ENCODE measurements at regions not wholly inside any gene's neighbourhood (a gene's known extent, or its start where the extent isn't known, plus 50 kb on each side); places are given as distances from the start of the nearest gene placed in this dataset.

- TF ChIP-seq, protein P1, sequence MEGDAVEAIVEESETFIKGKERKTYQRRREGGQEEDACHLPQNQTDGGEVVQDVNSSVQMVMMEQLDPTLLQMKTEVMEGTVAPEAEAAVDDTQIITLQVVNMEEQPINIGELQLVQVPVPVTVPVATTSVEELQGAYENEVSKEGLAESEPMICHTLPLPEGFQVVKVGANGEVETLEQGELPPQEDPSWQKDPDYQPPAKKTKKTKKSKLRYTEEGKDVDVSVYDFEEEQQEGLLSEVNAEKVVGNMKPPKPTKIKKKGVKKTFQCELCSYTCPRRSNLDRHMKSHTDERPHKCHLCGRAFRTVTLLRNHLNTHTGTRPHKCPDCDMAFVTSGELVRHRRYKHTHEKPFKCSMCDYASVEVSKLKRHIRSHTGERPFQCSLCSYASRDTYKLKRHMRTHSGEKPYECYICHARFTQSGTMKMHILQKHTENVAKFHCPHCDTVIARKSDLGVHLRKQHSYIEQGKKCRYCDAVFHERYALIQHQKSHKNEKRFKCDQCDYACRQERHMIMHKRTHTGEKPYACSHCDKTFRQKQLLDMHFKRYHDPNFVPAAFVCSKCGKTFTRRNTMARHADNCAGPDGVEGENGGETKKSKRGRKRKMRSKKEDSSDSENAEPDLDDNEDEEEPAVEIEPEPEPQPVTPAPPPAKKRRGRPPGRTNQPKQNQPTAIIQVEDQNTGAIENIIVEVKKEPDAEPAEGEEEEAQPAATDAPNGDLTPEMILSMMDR (IDR thresholded peaks at IDR 0.05; ENCODE audit: insufficient read depth, low read length, severe bottlenecking): no peak
- H3K27me3 ChIP-seq (ENCODE audit: control insufficient read depth, insufficient read depth, low read length): no peaks in the 10 kb centered on the region
- H3K4me3 ChIP-seq (ENCODE audit: low read depth, low read length): no peak overlapping the region
- no peaks in the 10 kb centered on the region for H3K36me3 ChIP-seq (ENCODE audit: control insufficient read depth, insufficient read depth, low read length)
- no peak for FAIRE-seq
- DNase-seq (ENCODE audit: low read depth): no peak
Observed at GRCh38 chr3:15851735-15852134, 54.0 kb upstream of the ANKRD28 start.

DNA sequence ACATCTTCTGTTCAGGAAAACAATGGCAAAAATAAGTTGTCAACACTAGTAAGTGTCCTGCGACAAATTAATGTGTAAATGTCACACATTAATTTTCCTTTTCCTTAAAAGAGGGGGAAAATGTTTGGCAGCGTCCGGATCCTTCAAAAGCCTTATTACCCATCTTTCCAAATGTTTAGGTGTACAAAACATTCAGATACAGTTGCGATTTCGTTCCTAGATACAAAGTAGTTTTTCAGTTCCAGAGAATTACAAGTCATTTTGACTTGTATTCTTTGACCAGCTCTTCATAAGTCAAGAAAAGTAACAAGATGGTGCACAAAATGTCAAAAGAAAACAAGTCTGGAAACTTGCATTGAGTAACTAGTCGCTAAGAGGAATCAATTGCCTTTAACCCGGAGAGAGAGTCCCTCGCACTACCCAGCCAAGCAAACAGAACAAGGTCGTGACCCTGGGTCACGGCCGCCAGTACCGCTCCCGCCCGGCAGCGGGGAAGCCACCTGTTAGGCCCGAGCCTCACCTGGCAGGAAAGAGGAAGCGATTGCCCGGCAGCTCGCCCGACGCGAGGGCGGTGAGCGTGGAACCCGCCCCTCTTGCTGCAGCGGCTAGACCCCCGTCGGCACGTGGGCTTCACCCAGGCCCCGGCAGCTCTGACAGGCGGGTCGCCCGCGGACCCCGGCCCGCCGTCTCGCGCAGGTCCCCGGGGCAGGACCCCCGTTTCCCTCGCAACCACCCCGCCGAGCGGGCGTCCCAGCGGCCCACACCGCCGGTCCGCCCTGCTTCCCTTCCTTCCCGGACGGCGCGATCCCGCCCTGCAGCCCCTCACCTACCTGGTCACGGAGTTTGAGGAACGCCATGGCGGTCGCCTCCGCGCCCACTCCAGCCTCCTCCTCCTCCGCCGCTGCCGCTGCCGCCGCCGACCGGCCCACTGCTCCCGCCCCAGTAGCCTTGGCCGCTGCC is 61.0 kb upstream of the ANKRD28 start:
- FAIRE-seq: no peak
- Histone ChIP-seq H3K4me3 (ENCODE audit: low read depth, low read length) (peak overlapping the region; percentile 90), H3K36me3 (ENCODE audit: control insufficient read depth, insufficient read depth, low read length) (no peaks in the 10 kb centered on the region), H3K27me3 (ENCODE audit: control insufficient read depth, insufficient read depth, low read length) (no peaks in the 10 kb centered on the region)
- TF ChIP-seq, protein P1 (IDR thresholded peaks at IDR 0.05; ENCODE audit: insufficient read depth, low read length, severe bottlenecking): no peak
- DNase-seq (ENCODE audit: low read depth): peak; percentile 22

DNA sequence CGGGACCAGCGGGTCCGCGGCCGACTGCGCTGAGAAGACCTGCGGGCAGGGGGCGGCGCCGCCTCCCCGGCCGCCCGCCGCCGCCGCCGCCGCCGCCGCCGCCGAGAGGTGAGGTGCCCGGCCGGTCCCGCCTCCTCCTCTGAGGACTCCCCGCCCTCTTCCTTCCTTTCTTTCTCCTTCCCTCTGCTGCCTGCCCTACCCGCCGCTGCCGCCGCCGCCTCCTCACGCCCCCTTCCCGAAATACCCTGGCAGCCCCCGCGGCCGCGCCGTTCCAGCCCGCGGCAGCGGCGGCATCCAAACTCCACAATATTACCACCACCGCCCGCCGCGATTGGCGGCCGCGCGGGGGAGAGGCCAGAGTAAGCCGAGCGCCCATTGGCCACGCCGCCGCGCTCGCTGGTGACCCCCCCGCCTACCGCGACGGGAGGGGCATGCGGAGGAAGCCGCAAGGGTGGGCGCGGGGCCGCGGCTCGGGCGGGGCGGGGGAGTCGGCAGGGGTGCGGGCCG is 61.8 kb upstream of the ANKRD28 start:
- Histone ChIP-seq H3K27me3 (ENCODE audit: control insufficient read depth, insufficient read depth, low read length) (no peaks in the 10 kb centered on the region), H3K36me3 (ENCODE audit: control insufficient read depth, insufficient read depth, low read length) (no peaks in the 10 kb centered on the region), H3K4me3 (ENCODE audit: low read depth, low read length) (peak overlapping the region; percentile 90)
- FAIRE-seq (no peak), DNase-seq (ENCODE audit: low read depth) (peak; percentile 50)
- TF ChIP-seq, protein P1 (IDR thresholded peaks at IDR 0.05; ENCODE audit: insufficient read depth, low read length, severe bottlenecking): no peak

GRCh38 chr3:15860014-15860934 is 62.5 kb upstream of the ANKRD28 start:
- peak; percentile 33 for DNase-seq (ENCODE audit: low read depth)
- Histone ChIP-seq H3K27me3 (ENCODE audit: control insufficient read depth, insufficient read depth, low read length) (no peaks in the 10 kb centered on the region), H3K4me3 (ENCODE audit: low read depth, low read length) (peak overlapping the region; percentile 90), H3K36me3 (ENCODE audit: control insufficient read depth, insufficient read depth, low read length) (no peaks in the 10 kb centered on the region)
- no peak for FAIRE-seq
- TF ChIP-seq, protein P1 (IDR thresholded peaks at IDR 0.05; ENCODE audit: insufficient read depth, low read length, severe bottlenecking): no peak

DNA sequence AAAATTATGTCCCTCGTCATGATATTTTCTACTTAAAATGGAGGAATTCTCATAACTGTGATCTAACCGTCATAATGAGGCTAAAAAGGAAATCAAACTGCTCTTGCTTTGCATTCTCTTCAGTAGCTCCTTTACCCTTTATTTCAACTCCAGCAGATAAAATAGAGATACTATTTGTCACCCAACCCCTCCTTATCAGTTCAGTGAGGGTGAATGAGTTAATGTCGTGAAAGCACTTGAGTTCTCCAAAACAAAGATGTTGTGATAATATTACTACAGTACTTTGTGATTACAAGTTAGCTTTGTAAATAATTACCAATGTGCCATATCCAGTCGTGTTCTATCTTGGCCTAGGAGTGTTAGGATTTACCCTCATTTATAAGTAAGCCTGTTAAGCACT is 63.4 kb upstream of the ANKRD28 start:
- FAIRE-seq: no peak

More for the DNA sequence above, 63.4 kb upstream of the ANKRD28 start:
- no peak for DNase-seq (ENCODE audit: low read depth)
- no peaks in the 10 kb centered on the region for H3K27me3 ChIP-seq (ENCODE audit: control insufficient read depth, insufficient read depth, low read length)
- no peak overlapping the region for H3K4me3 ChIP-seq (ENCODE audit: low read depth, low read length)
- H3K36me3 ChIP-seq (ENCODE audit: control insufficient read depth, insufficient read depth, low read length): no peaks in the 10 kb centered on the region
- TF ChIP-seq, protein P1 (IDR thresholded peaks at IDR 0.05; ENCODE audit: insufficient read depth, low read length, severe bottlenecking): no peak
